ENCODE measurements at regions not wholly inside any gene's neighbourhood (a gene's known extent, or its start where the extent isn't known, plus 50 kb on each side); places are given as distances from the start of the nearest gene placed in this dataset.
"Not testable (repeated sequence)": the region's sequence is repeated elsewhere in the genome, so short reads cannot be mapped to it uniquely, and the experiment has no call there.

- POLR2A ChIA-PET, result not testable (repeated sequence)
Measured at GRCh38 chr7:122238297-122238696, 66.3 kb downstream of the FEZF1 start.

DNA sequence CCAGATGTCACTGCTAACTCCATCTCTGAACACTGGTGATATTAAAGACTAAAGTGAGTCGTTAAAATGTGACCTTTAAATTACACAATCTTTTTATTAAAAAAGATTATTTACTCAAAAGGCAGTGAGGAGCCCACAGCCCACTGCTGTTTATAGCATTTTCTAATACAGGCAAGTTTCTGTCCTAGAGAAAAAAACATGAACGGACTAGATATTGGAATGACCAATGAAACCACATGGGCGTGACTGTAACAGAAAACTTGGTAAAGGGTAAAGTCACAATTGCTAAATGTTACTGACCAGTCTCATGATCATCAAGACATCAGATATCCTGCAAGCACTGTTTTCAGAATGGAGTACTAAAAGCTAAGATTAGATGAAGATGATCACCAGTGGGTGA, 78.7 kb downstream of the FEZF1 start:
- Histone ChIP-seq H3K9me3 (ENCODE audit: control insufficient read depth, insufficient read depth, low read depth, low read length) (no peaks in the 10 kb centered on the region), H3K27ac (ENCODE audit: extremely low read depth, low read depth, low read length) (no peak overlapping the region), H3K4me3 (ENCODE audit: low read depth, low read length) (no peak overlapping the region), H3K4me1 (ENCODE audit: control insufficient read depth, insufficient read depth, low read length) (no peaks in the 10 kb centered on the region), H3K36me3 (ENCODE audit: control insufficient read depth in 2 of 2, insufficient read depth in 1 of 2, low read length in 2 of 2) (no peaks in the 10 kb centered on the region)
- ChIA-PET POLR2A (no interaction called here), CTCF (interaction anchor here (1.2 kb wide), 1 partner anchor 302 kb away, joined by 3 read pairs; no protein-coding TSS in a partner anchor)
- TF ChIP-seq ZNF138 (tag by site-specific recombination; IDR thresholded peaks at IDR 0.05; ENCODE audit: borderline replicate concordance) (no peak), ZNF121 (tag by site-specific recombination; IDR thresholded peaks at IDR 0.05) (no peak), KLF9 (tag by site-specific recombination; IDR thresholded peaks at IDR 0.05; ENCODE audit: low read depth) (no peak), ZNF585B (tag by site-specific recombination; IDR thresholded peaks at IDR 0.05) (no peak), ZBTB26 (tag by site-specific recombination; optimal IDR thresholded peaks at IDR 0.05) (no peak), HOXC10 (CRISPR knock-in tag; IDR thresholded peaks at IDR 0.05) (no peak), FEZF1 (tag by site-specific recombination; IDR thresholded peaks at IDR 0.05) (no peak), WT1 (tag by site-specific recombination; IDR thresholded peaks at IDR 0.05) (no peak)
- TF ChIP-seq, protein P1, sequence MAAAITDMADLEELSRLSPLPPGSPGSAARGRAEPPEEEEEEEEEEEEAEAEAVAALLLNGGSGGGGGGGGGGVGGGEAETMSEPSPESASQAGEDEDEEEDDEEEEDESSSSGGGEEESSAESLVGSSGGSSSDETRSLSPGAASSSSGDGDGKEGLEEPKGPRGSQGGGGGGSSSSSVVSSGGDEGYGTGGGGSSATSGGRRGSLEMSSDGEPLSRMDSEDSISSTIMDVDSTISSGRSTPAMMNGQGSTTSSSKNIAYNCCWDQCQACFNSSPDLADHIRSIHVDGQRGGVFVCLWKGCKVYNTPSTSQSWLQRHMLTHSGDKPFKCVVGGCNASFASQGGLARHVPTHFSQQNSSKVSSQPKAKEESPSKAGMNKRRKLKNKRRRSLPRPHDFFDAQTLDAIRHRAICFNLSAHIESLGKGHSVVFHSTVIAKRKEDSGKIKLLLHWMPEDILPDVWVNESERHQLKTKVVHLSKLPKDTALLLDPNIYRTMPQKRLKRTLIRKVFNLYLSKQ (tag by site-specific recombination; IDR thresholded peaks at IDR 0.05; ENCODE audit: borderline replicate concordance), result no peak

More at GRCh38 chr7:122238297-122238696, 66.3 kb downstream of the FEZF1 start:
- CTCF ChIA-PET; H3K4me3 ChIP-seq (ENCODE audit: low read depth, low read length); H3K4me1 ChIP-seq (ENCODE audit: control insufficient read depth, insufficient read depth, low read length); H3K9me3 ChIP-seq (ENCODE audit: control insufficient read depth, insufficient read depth, low read depth, low read length); H3K27ac ChIP-seq (ENCODE audit: extremely low read depth, low read depth, low read length); H3K36me3 ChIP-seq (ENCODE audit: control insufficient read depth in 2 of 2, insufficient read depth in 1 of 2, low read length in 2 of 2): not testable (repeated sequence)

GRCh38 chr7:122219253-122219865, 75.3 kb upstream of the AASS start:
- ChIA-PET CTCF (interaction anchor here (0.6 to 5.0 kb wide), 8 partner anchors 10 to 1412 kb away, joined by 3 to 50 read pairs (median 4); no protein-coding TSS in a partner anchor), POLR2A (no interaction called here)
- no peaks in the 10 kb centered on the region for H3K4me1 ChIP-seq (ENCODE audit: control insufficient read depth, insufficient read depth, low read length)
- H3K27ac ChIP-seq (ENCODE audit: extremely low read depth, low read depth, low read length), result no peak overlapping the region
- no peaks in the 10 kb centered on the region for H3K9me3 ChIP-seq (ENCODE audit: control insufficient read depth, insufficient read depth, low read depth, low read length)
- H3K4me3 ChIP-seq (ENCODE audit: low read depth, low read length), result no peak overlapping the region
- no peaks in the 10 kb centered on the region for H3K36me3 ChIP-seq (ENCODE audit: control insufficient read depth in 2 of 2, insufficient read depth in 1 of 2, low read length in 2 of 2)
- TF ChIP-seq, protein P2, sequence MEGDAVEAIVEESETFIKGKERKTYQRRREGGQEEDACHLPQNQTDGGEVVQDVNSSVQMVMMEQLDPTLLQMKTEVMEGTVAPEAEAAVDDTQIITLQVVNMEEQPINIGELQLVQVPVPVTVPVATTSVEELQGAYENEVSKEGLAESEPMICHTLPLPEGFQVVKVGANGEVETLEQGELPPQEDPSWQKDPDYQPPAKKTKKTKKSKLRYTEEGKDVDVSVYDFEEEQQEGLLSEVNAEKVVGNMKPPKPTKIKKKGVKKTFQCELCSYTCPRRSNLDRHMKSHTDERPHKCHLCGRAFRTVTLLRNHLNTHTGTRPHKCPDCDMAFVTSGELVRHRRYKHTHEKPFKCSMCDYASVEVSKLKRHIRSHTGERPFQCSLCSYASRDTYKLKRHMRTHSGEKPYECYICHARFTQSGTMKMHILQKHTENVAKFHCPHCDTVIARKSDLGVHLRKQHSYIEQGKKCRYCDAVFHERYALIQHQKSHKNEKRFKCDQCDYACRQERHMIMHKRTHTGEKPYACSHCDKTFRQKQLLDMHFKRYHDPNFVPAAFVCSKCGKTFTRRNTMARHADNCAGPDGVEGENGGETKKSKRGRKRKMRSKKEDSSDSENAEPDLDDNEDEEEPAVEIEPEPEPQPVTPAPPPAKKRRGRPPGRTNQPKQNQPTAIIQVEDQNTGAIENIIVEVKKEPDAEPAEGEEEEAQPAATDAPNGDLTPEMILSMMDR (tag by site-specific recombination; IDR thresholded peaks at IDR 0.05), result peak; percentile 24; the same call in 1 of the 2 replicates
- TF ChIP-seq ZNF654 (tag by site-specific recombination; IDR thresholded peaks at IDR 0.05; ENCODE audit: low read depth) (peak; percentile 83), ATF2 (tag by site-specific recombination; IDR thresholded peaks at IDR 0.05; ENCODE audit: low read depth) (no peak)
